NCI-H2227 (cell line): ENCODE measurements at regions not wholly inside any gene's neighbourhood (a gene's known extent, or its start where the extent isn't known, plus 50 kb on each side); places are given as distances from the start of the nearest gene placed in this dataset.

Source experiments
- DNase-seq: peaks from one replicate; lab custom pipeline; 2025; ENCODE audit not compliant: unreplicated experiment; lab: John Stamatoyannopoulos, UW

DNA sequence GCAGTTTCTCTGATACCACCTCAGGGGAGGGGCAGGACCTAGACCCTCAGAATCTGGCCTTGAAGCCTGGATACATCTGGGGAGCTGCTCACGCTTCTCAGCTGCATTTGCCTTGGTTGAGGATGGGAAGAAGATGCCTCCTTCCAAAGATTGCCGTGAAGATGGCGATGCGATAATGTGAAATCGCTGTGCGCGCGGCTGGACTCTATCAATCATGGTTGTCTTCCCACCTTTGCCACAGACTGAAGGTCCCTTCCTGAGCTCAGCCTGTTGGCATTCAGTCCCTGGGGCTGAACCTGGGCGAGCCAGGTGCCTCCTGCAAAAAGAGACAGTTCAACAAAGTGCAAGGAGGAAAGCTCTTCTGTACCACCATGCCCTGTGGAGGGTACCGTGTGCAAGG is 114.4 kb upstream of the SLC45A1 start:
- no peak for DNase-seq

DNA sequence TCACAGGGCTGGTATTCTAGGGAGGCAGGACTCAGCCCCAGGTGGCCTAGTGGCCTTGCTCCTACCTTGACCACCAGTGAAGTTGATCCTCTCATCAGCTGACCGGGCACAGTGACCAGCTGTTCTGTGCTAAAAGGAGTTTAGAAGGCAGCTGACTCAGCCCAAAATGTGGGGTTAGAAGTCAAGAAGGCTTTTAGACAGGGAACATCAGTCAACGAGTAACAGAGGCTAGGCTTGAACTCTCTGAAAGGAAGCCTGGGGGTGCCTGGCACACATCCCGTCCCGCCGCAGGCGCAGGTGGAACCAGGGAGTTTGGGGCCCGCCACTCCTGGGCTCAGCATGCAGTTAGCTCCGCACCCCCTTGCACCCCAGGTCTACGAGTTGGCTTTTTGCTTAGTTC is 114.9 kb upstream of the SLC45A1 start:
- no peak for DNase-seq

DNA sequence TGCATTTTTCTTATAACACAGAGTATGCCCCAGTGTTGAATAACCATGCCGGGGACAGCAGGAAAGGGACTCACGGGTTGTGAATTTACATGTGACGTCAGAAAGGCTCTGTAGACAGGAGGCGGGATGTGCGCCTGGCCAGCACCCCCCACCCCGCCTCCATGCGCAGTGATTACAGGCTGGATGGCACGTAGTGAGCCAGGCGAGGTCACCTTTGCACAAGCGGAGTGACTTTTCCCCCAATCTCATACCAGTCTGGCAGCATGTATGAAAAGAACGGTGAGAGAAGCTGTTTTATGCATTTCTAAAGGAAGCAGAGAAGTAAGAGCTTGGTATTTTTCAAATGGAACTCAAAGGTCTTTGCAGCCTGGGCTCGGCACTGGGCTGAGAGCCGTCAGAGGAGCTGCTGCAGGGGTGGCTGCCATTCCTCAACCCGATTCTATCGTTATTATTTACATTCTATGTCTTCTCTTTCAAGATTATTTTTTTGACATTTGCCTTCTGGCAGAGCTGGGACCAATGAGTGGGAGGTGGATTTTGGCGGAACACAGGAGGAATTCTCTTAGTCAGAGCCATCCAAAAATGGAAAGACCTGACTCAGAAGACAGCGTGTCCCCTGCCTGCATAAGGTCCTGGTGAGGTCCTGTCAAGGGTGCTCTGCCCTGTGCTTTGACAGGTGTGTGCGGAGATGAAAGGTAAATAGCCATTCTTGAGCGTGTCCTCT is 115.6 kb upstream of the SLC45A1 start:
- peak; percentile 80 for DNase-seq

GRCh38 chr1:8201331-8201861 is 116.5 kb upstream of the SLC45A1 start:
- no peak for DNase-seq

DNA sequence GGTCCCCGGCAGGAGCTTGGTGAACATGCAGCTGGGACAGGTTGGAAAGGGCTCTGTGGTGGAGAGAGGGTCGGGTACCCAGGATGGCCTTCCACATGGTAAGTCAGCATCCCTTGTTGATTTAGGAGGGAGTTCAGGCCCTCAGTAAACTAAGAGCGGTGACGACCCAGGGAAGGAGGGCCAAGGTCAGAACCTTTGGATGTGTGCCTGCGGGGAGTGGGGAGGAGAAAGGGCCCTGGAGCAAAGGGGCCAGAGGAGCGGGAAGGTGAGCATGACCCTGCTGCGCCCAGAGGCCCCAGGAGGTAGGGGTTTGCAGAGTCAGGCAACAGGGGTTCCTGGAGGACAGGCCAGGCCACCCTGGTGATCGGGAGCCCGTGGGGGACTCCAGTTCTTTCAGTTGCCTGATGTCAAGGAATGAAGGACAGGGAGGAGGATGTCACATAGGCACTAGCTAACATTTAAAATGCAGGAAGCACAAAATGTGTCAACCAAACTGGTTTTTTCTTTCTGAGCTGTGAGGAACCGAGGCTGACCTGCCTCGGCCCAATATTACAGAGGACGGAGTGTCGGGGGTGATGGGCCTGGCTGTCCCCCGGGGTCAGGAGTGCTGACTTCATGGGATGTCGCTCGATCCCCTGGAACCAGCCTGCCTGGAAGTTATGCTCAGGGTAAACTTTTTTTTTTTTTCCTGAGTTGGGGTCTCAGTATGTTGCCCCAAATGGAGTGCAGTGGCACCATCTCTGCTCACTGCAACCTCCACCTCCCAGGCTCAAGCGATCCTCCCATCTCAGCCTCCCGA is 117.4 kb upstream of the SLC45A1 start:
- no peak for DNase-seq

DNA sequence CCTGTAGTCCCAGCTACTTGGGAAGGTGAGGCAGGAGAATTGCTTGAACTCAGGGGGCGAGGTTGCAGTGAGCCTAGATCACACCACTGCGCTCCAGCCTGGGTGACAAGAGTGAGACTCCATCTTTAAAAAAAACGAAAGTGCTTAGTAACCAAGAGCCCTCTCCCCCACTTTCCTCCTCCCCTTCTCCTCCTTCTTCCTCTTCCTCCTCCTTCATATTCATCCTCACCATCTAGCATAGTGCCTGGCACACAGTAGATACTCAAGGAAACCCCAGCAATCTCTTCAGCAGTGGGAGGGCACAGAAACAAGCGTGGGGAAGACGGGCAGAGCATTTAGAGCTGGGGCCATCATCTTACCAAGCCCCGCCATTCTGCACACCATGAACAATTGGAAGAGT is 119.4 kb upstream of the SLC45A1 start:
- DNase-seq, result no peak

GRCh38 chr1:8197493-8198282 is 120.2 kb upstream of the SLC45A1 start:
- DNase-seq, result peak; percentile 12

DNA sequence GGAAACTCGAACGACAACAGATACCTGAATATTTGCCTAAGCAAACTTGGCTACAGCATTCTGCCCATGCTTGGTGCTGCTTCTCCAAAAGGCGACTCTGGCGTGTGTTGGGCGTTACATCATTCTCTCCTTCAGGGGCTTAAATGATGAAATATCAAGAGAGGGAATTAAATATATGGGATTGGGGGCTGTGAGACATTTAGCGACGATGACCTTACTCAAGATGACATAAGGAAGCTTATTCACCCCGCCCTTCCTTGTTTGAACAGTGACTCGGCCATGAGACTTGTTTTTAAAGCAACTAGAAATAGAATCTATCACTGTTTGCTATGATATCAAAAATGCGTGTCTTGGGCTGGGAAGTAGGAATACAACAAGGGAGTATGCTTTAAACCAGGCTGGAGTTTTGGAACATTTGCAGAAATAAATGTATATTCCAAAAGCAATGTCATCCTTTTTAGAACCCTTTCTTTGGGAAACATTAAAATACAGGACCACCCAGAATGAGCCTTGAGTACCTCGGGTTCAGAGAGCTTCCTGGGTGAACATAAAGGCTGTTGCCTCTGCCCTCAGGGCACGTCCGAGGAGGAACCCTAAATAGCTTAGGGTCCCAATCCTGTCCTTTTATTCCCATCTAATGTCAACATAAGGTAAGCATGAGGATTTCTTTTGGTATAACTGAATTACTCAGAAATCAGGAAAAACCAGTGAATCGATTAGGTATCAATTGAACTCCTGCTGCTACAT is 123.3 kb upstream of the SLC45A1 start:
- DNase-seq, result no peak

DNA sequence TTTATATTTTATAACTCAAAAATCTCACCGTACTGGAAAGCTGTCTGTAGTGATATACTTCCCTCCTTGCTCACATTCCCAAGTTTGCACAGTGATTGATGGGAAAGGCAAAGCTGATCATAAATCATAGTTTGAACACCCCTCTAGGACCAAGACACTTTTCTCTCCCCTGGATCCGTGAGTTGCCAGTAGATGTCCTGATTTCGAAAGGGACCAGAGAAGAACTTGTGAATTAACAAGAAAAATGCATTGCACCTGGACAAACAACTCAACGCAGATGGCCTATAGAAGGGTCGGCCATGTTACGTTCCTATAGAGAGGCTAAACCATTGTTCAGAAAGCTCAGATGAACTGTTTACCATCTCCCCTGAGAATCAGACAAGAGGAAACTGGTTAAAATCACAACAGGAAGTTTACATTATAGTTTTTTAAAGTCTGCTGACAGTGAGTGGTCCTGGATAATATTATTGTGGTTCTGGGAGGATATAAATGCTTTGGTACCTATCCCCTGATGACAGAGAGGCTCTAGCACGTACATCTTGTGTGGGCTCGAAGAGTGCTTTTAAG is 124.0 kb upstream of the SLC45A1 start:
- DNase-seq, result no peak

DNA sequence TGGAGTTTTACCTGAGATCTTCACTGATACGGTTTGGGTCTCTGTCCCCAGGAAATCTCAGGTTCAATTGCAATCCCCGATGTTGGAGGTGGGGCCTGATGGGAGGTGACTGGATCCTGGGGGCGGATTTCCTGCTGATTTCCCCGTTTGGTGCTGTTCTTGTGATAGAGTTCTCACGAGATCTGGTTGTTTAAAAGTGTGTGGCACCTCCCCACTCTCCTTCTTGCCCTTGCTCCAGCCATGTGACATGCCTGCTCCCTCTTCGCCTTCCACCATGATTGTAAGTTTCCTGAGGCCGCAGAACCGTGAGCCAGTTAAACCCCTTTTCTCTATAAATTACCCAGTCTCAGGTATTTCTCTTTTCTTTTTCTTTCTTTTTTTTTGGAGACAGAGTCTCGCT is 126.4 kb upstream of the SLC45A1 start:
- DNase-seq, result no peak

- no peak for DNase-seq
These were observed 127.9 kb upstream of the SLC45A1 start for GRCh38 chr1:8189931-8190483.

DNA sequence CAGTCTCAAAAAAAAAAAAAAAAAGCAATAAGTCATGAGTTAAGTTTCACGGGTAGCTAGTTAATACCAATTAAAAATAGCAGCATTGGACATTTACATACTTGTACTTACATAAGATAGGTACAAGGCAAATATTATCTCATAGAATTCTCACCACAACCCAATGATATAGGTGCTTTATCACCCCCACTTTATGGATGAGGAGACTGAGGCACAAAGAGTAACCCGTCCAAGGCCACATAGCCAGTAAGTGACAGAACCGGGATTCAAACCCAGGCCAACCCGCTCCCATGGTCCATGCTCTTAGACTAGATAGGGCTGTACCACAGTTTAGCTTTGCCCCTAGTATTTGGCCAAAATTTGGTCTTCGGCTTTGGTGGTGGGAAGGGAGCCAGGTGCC is 132.5 kb upstream of the SLC45A1 start:
- no peak for DNase-seq

DNA sequence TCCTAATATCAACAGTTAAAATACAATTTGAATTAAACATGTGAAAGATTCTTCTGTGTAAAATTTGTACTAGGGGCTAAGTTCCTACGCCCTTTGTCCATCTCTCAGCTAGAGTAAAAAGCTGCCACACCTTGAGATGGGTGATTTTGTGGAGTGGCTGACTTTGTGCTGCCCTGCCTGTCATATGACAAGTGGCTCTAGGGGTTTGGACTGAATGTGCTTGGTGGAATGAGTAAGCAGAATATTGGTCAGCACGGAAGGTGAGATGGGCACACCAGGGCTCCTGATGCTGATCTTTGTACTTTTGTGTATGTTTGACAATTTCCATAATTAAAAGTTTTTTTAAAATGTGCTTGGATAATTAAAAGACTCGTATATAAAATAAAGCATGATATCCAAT is 133.6 kb upstream of the SLC45A1 start:
- DNase-seq, result no peak

- DNase-seq, result no peak
These were observed 135.7 kb upstream of the SLC45A1 start for GRCh38 chr1:8182034-8182761.

GRCh38 chr1:8179132-8179793 is 138.7 kb upstream of the SLC45A1 start:
- DNase-seq, result no peak

DNA sequence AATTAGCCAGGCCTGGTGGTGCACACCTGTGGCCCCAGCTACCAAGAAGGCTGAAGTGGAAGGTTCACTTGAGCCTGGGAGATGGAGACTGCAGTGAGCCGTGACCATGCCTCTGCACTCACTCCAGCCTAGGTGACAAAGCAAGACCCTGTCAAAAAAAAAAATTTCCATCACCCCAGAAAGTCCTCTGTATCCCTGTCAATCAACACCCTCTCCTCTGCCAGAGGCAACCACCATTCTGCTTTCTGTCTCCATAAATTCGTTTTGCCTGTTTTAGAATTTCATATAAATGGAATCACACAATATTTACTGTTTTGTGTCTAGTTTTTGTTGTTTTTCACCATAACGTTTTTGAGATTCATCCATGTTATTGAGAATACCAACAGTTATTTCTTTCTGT is 141.6 kb upstream of the SLC45A1 start:
- no peak for DNase-seq

DNA sequence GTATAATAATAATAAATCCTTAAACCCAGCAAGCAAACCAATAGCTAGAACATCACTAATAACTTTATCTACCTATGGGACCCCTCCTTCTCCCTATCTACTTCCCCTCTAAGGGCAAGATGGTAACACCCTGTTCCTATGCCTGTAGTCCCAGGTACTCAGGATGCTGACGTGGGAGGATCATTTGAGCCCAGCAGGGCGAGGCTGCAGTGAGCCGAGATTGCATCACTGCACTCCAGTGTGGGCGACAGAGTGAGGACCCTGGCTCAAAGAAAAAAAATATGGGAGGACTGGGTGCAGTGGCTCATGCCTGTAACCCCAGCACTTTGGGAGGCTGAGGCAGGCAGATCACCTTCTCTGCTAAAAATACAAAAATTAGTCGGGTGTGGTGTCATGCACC is 143.1 kb upstream of the SLC45A1 start:
- no peak for DNase-seq

DNA sequence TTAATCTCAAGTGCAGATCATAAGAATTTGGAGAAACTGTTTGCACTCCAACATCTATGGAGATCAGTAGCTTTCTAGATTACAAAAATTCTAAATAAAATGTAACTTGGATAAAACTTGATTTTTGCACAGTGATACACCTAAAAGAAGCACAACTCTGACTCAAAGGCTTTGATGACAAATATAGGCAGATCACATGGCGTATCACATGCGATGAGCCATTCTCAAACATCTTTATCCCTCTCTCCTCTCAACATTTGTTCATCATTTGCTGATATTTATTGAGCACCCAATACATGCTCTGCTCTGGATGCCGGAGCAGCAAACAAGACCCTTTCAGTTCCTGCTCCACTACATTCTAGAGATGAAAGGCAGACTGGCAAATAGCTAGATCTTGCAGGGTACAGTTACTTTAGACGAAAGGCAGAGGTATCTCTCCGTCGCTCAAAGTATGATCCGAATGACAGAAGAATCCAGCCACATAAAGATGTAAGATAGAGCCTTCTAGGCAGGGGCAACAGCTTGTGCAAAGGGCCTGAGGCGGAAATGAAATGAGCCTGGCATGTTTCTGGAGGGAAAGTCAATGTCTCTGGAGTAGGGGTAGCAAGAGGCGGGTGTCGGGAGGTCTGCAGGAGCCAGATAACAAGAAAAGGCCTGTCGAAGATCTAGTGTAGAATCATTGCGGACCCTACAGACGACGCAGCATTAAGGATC is 145.8 kb upstream of the ERRFI1 start:
- DNase-seq, result no peak
